HepG2 (cell line): ENCODE measurements at regions not wholly inside any gene's neighbourhood (a gene's known extent, or its start where the extent isn't known, plus 50 kb on each side); places are given as distances from the start of the nearest gene placed in this dataset.
A peak's percentile ranks its signal among the peaks of the same experiment; 100 is the strongest.

ENCODE experiments used
- BATF2 ChIP-seq: sonication (generic); formaldehyde crosslinking; IDR thresholded peaks from 2 replicates; pipeline ENCODE4 v1.8.0; 2022; ENCODE audit warnings: mild to moderate bottlenecking, missing genetic modification reagents, moderate library complexity
- FOXA1 ChIP-seq, 2 experiments: fragments of 450-650 bp in 1 of 2; sonication (generic) in 1 of 2; formaldehyde crosslinking in 1 of 2; IDR thresholded peaks; 2 replicates each; pipeline versions ENCODE4 v1.4.0 to v1.6.1; 2016 to 2020; ENCODE audit warnings: missing genetic modification reagents in 1 of 2
- GRHL1 ChIP-seq: sonication (generic); formaldehyde crosslinking; conservative IDR thresholded peaks from 2 replicates; pipeline ENCODE4 v1.8.0; 2022; ENCODE audit warnings: missing genetic modification reagents
- HOXA5 ChIP-seq: sonication (generic); formaldehyde crosslinking; IDR thresholded peaks from 2 replicates; pipeline ENCODE4 v1.4.0; 2020; ENCODE audit warnings: missing genetic modification reagents
- MNT ChIP-seq: fragments of 450-650 bp; IDR thresholded peaks from 2 replicates; pipeline ENCODE4 v1.6.1; 2016
- RARG ChIP-seq: sonication (generic); formaldehyde crosslinking; IDR thresholded peaks from 2 replicates; pipeline ENCODE4 v1.4.0; 2020; ENCODE audit warnings: low read depth, mild to moderate bottlenecking, missing genetic modification reagents
- SIX1 ChIP-seq: sonication (generic); formaldehyde crosslinking; IDR thresholded peaks from 2 replicates; pipeline ENCODE4 v1.4.0; 2020; ENCODE audit warnings: missing genetic modification reagents, borderline replicate concordance
- SMARCC2 ChIP-seq: fragments of 450-650 bp; IDR thresholded peaks from 2 replicates; pipeline ENCODE4 v1.6.1; 2017; ENCODE audit warnings: antibody characterized with exemption, mild to moderate bottlenecking
- TARDBP ChIP-seq: sonication (generic); formaldehyde crosslinking; IDR thresholded peaks from 2 replicates; pipeline ENCODE4 v1.8.0; 2022; ENCODE audit warnings: mild to moderate bottlenecking, missing genetic modification reagents
- ZBTB3 ChIP-seq: sonication (generic); formaldehyde crosslinking; IDR thresholded peaks from 2 replicates; pipeline ENCODE4 v1.4.0; 2020; ENCODE audit warnings: low read depth, mild to moderate bottlenecking, moderate library complexity, missing genetic modification reagents, borderline replicate concordance
- ZBTB38 ChIP-seq: sonication (generic); formaldehyde crosslinking; IDR thresholded peaks from 2 replicates; pipeline ENCODE4 v1.5.1; 2020; ENCODE audit warnings: mild to moderate bottlenecking, missing genetic modification reagents
- ZGPAT ChIP-seq: IDR thresholded peaks from 2 replicates; pipeline ENCODE4 v1.6.1; 2016; ENCODE audit warnings: mild to moderate bottlenecking
- ZHX2 ChIP-seq, 2 experiments: sonication (generic) in 1 of 2; formaldehyde crosslinking in 1 of 2; IDR thresholded peaks; 2 replicates each; pipeline versions ENCODE4 v1.6.1 to v1.9.0; 2014 to 2022; ENCODE audit warnings: antibody characterized with exemption in 1 of 2, borderline replicate concordance in 1 of 2, inconsistent platforms in 1 of 2, low read depth in 1 of 2, missing genetic modification reagents in 1 of 2
- ZNF878 ChIP-seq: sonication (generic); formaldehyde crosslinking; IDR thresholded peaks from 2 replicates; pipeline ENCODE4 v1.8.1; 2023; ENCODE audit warnings: mild to moderate bottlenecking, missing genetic modification reagents, moderate library complexity
- ZSCAN25 ChIP-seq: sonication (generic); formaldehyde crosslinking; IDR thresholded peaks from 2 replicates; pipeline ENCODE4 v1.8.0; 2022; ENCODE audit warnings: mild to moderate bottlenecking, missing genetic modification reagents
- ZSCAN29 ChIP-seq: sonication (generic); formaldehyde crosslinking; conservative IDR thresholded peaks from 2 replicates; pipeline ENCODE4 v1.4.0; 2020; ENCODE audit warnings: mild to moderate bottlenecking, missing genetic modification reagents

GRCh38 chr2:145800151-145801091 is 1280.5 kb upstream of the ZEB2 start (continued):
- TF ChIP-seq ZGPAT (CRISPR knock-in tag) (peak; percentile 99), ZSCAN29 (CRISPR knock-in tag) (peak; percentile 56), SIX1 (CRISPR knock-in tag) (peak; percentile 83; the same call in 1 of the 2 replicates), HOXA5 (CRISPR knock-in tag) (peak; percentile 95), TARDBP (CRISPR knock-in tag) (peak; percentile 96; the same call in 1 of the 2 replicates), RARG (no peak), MNT (peak; percentile 40), ZSCAN25 (CRISPR knock-in tag) (no peak; the same call in 1 of the 2 replicates), ZBTB3 (CRISPR knock-in tag) (no peak; the same call in 1 of the 2 replicates), GRHL1 (CRISPR knock-in tag) (no peak), ZBTB38 (CRISPR knock-in tag) (no peak; the same call in 1 of the 2 replicates), ZHX2 (IDR thresholded peaks at IDR 0.05; ENCODE audit: low read depth) (0 out of 2 replicates have a peak, but pooled peaks have one; percentile 23), ZHX2 (CRISPR knock-in tag; IDR thresholded peaks at IDR 0.05; ENCODE audit: borderline replicate concordance) (no peak; the same call in 1 of the 2 replicates), SMARCC2 (peak; percentile 78), ZNF878 (peak; percentile 92), BATF2 (no peak), FOXA1 (IDR thresholded peaks at IDR 0.05) (peak; percentile 83), FOXA1 (CRISPR knock-in tag; IDR thresholded peaks at IDR 0.05) (peak; percentile 97)
